CD4-positive, alpha-beta T cell treated with Interleukin-12 subunit alpha and Interleukin-12 subunit beta, for 1 hour (primary cell): ENCODE measurements at regions not wholly inside any gene's neighbourhood (a gene's known extent, or its start where the extent isn't known, plus 50 kb on each side); places are given as distances from the start of the nearest gene placed in this dataset.

ENCODE experiments used
- DNase-seq: peaks from one replicate; pipeline ENCODE4 v3.0.0-alpha.2; 2020

- no peak for DNase-seq
Measured at GRCh38 chr15:94177112-94177511, 54.2 kb upstream of the MCTP2 start.

GRCh38 chr15:94175420-94175819 is 55.9 kb upstream of the MCTP2 start:
- no peak for DNase-seq

- peak; percentile 3 for DNase-seq
Measured at GRCh38 chr15:94174399-94174802, 57.0 kb upstream of the MCTP2 start.

GRCh38 chr15:94168250-94168649 is 63.1 kb upstream of the MCTP2 start:
- DNase-seq = peak; percentile 14

GRCh38 chr15:94164971-94165370 is 66.4 kb upstream of the MCTP2 start:
- DNase-seq = no peak

- DNase-seq = peak; percentile 62
Measured at GRCh38 chr15:94164202-94164807, 67.1 kb upstream of the MCTP2 start.

- no peak for DNase-seq
Measured at GRCh38 chr15:94162939-94163338, 68.4 kb upstream of the MCTP2 start.

- DNase-seq = no peak
Measured at GRCh38 chr15:94154255-94154654, 77.1 kb upstream of the MCTP2 start.

GRCh38 chr15:94145046-94145445 is 86.3 kb upstream of the MCTP2 start:
- DNase-seq = no peak

GRCh38 chr15:94141802-94142201 is 89.6 kb upstream of the MCTP2 start:
- no peak for DNase-seq

- DNase-seq = no peak
Measured at GRCh38 chr15:94135486-94136147, 95.7 kb upstream of the MCTP2 start.

- no peak for DNase-seq
Measured at GRCh38 chr15:94131875-94132274, 99.5 kb upstream of the MCTP2 start.

GRCh38 chr15:94130504-94130903 is 100.9 kb upstream of the MCTP2 start:
- DNase-seq = no peak

- no peak for DNase-seq
Measured at GRCh38 chr15:94127006-94127405, 104.4 kb upstream of the MCTP2 start.

GRCh38 chr15:94125698-94126097 is 105.7 kb upstream of the MCTP2 start:
- no peak for DNase-seq

GRCh38 chr15:94125156-94125555 is 106.2 kb upstream of the MCTP2 start:
- DNase-seq = no peak

- DNase-seq = no peak
Measured at GRCh38 chr15:94122516-94122915, 108.8 kb upstream of the MCTP2 start.

GRCh38 chr15:94119923-94120775 is 111.2 kb upstream of the MCTP2 start:
- peak; percentile 67 for DNase-seq

GRCh38 chr15:94119298-94119811 is 112.0 kb upstream of the MCTP2 start:
- DNase-seq = no peak

GRCh38 chr15:94110476-94111130 is 120.8 kb upstream of the MCTP2 start:
- DNase-seq = no peak

- DNase-seq = no peak
Measured at GRCh38 chr15:94107652-94108051, 123.7 kb upstream of the MCTP2 start.

- DNase-seq = no peak
Measured at GRCh38 chr15:94105760-94106159, 125.6 kb upstream of the MCTP2 start.

- no peak for DNase-seq
Measured at GRCh38 chr15:94100863-94101262, 130.5 kb upstream of the MCTP2 start.
